Mammary epithelial cell (primary cell): ENCODE measurements at regions not wholly inside any gene's neighbourhood (a gene's known extent, or its start where the extent isn't known, plus 50 kb on each side); places are given as distances from the start of the nearest gene placed in this dataset.

Source experiments
- CTCF ChIP-seq, 2 donors: IDR thresholded peaks in 1 of 2; conservative IDR thresholded peaks in 1 of 2; 2 replicates each; pipeline ENCODE4 v1.5.1; 2011 to 2012; ENCODE audit warnings: inconsistent platforms in 2 of 2, low read length in 2 of 2, mild to moderate bottlenecking in 2 of 2, control low read depth in 1 of 2, low read depth in 1 of 2; ENCODE audit not compliant: insufficient read depth in 1 of 2; ENCODE audit errors: extremely low read depth in 1 of 2
- EZH2 ChIP-seq: IDR thresholded peaks from 2 replicates; pipeline ENCODE4 v1.6.1; 2012; ENCODE audit warnings: low read length, inconsistent platforms, borderline replicate concordance

GRCh38 chr13:88565566-88565965 is 894.4 kb downstream of the SLITRK5 start:
- TF ChIP-seq CTCF (conservative IDR thresholded peaks at IDR 0.05 in 1 of 2, IDR thresholded peaks at IDR 0.05 in 1 of 2; ENCODE audit: extremely low read depth in 1 of 2, insufficient read depth in 1 of 2, low read depth in 1 of 2, low read length in 2 of 2): no peak
- no peak for TF ChIP-seq EZH2
